GM18507 (cell line): ENCODE measurements at regions not wholly inside any gene's neighbourhood (a gene's known extent, or its start where the extent isn't known, plus 50 kb on each side); places are given as distances from the start of the nearest gene placed in this dataset.

ENCODE experiments used
- DNase-seq: peaks from one replicate; pipeline ENCODE4 v3.0.0; 2011; ENCODE audit warnings: low read depth; ENCODE audit not compliant: insufficient read length; ENCODE audit errors: extremely low spot score
- FAIRE-seq: peaks from 2 replicates; lab custom pipeline; 2011; peaks lifted over from hg19 to GRCh38; lab: Jason Lieb, UNC

DNA sequence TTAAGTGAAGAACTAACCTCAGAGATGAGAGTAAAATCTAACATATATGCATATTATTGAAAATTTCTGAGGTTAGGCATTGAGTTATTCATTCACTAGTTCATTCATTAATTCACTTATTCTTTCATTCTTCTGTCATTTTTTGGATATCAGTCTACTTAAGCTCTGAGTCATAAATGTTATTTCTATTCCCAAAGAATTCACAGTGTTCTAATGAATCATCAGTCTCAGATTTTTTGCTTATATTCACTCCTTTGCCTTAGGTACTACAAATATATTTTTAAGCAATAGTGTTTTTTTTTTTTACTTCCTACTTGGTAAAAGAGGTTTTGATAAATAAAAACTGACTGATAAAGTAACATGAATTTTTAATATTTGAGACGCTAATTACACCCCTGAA, 95.2 kb upstream of the DKK2 start:
- FAIRE-seq (no peak), DNase-seq (no peak)

DNA sequence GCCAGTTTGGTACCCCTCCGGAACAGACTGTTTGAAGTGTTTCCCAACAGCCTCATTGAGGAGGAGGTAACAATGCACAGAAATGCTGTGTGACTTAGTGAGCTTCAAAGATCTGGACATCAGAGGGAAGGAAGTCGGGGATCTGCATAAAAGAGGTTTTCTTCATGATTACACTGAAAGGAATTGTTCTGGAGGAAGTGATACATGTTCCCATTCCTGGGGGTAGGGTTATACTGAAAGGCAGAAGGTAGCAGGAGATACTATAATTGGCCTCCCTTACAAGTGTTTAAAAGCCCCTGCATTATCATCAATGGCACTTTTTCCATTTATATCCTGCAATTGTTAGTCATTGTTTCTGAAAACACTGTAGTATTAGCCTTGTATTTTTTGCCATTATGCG, 94.0 kb upstream of the DKK2 start:
- DNase-seq (no peak), FAIRE-seq (no peak)

DNA sequence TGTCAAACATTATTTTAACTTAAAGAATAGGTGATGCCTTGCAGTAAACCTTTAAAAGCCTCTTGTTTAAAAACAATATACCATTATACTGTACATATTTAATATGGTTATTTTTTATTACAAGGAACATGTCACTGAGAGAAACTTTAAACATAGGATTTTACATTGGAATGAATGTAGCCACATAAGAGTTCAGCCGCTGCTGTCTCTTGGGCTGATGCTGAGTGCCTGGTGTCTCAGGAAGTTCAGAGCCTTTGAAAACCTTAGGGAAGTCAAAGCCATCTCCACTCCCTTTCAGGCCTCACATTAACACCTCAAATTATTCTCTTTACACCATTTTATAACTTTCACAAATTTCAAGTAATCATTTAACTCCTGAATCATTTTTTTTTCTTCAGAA, 93.5 kb upstream of the DKK2 start:
- DNase-seq, result no peak
- no peak for FAIRE-seq

DNA sequence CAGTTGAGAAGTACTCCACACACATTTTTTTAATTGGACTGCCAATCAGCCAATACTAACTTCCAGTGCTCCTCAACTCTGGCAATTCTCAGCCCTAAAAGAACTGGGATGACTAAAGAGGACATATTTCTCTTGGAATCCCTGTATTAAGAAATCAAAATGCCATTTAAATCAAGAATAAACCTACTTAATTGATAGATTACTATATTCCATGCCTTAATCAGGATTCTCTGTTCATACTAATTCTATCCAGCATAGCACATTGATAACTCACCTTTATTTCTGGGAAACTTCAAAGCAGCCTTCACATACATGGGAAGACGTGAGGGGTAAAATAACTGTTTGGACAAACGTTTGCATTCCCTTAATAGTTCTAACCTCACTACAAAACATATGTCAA, 93.0 kb upstream of the DKK2 start:
- FAIRE-seq (no peak), DNase-seq (no peak)

DNA sequence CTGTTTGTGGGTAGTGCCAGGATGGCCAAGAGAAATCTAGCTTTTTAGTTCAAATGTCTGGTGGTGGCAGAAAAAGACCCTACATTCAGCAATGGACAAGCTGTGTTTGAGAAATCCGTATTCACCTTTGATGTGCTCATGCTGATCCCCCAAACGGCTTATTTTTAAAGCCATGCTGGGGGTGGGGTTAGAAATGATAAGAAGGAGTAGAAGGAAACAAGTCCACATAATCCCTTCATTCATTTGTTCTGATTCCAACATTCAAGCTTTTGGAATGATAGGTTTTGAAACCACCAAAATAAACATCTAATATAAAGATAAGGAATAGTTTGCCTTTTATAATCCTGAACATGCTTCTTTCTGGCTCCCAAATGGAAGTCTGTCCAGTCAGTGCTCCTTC, 92.0 kb upstream of the DKK2 start:
- FAIRE-seq (no peak), DNase-seq (no peak)

DNA sequence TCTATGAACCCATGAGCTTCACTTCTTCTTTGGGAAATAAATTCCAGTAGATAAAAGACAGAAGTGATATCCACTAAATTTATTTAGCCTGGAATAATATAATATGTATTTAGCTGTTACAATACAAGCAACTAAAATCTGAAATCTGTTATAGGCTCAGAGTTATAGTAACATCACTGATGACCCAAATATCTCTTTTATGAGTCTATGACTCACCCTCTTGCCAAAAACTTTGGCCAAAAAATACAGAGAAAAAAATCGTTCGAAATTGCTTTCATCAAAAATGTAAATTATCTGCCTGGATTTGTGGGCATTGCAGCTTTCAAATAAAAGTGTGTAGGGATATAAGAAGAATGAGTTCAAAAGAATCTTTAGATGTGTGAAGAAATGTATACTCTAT, 89.4 kb upstream of the DKK2 start:
- DNase-seq (no peak), FAIRE-seq (no peak)

DNA sequence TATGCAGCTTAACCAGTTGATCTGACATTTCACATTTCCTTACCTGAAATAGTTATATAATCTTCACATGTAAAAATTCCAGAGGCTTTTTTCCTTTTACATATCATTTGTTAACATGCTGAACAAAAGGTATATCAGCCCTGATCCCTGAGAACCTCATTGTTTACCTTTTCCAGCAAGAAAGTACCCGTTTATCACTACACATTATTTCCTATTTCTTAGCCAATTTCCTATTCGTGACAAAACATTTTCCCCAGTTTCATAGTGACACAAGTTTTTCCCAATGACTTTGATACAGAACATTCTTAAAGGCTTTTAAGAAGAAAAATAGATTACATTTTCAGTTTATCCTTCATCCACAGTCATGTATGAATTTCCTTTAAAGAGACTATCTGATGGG, 86.6 kb upstream of the DKK2 start:
- FAIRE-seq, result no peak

DNA sequence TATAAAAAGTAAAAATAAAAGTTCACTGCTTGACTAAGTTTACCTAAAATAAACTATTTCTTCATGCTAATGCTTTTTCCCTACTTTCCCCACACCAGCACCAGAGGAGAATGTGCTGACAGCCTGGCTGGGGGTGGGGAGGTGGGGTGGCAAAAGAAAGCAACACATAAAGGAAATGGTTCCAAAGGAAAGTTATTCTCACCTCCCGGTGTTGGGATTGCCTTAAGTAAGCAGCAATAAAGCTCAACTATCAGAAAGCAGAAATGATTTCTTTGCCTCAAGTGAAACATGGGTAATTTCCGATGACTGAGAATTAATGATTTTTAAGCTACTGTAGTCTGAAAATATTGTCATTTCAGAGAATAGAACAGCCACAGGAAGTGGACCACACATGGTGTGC, 84.5 kb upstream of the DKK2 start:
- DNase-seq (no peak), FAIRE-seq (no peak)

More for the DNA sequence above, 86.6 kb upstream of the DKK2 start:
- DNase-seq, result no peak

DNA sequence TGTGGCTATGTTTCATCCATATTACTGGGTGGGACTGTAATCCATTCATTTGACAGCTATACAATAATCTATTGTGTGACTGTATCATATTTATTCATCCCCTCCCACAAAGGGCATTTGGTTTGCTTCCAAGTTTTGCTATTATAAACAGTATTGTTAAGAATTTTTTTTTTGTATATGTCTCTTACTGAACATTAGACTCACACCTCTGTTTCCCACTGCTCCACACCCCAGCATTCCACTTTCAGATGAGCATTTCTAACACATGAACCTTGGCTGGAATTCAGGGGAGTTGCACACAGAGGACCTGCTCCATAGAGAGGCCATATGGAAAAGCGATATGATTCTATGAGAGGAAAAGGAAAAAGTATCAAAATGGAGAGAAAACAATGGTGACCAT, 81.6 kb upstream of the DKK2 start:
- FAIRE-seq, result no peak
- DNase-seq, result no peak

DNA sequence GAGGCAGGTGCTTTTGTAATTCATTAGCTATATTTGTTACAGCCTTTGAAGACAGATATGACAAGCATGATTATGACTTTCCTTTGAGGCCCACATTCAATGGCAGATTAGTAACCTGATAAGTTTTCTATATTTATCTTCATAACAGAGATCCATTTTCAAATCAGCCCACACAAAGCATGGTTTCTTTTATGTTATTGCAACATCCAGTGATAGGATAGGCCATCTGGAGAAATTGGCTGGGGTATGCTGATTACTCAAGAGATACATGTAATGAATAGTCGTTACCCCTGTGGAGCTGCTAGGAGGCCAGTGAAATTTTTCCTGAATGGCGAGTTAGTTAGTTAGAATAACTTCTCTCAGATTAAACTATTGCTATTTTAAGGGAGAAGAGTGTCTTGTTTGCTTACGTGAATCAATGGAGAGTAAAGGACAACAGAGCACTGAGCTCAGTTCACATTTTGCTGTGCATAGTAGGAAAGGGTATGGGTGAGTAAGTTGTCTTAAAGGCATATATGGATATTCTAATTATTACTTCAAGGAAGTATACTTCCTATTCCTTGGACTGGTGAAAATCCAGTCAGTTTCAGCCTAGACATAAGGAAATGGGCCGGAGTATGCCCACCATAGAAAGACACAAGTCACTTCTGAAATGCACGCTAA, 79.2 kb upstream of the DKK2 start:
- DNase-seq (no peak), FAIRE-seq (no peak)

DNA sequence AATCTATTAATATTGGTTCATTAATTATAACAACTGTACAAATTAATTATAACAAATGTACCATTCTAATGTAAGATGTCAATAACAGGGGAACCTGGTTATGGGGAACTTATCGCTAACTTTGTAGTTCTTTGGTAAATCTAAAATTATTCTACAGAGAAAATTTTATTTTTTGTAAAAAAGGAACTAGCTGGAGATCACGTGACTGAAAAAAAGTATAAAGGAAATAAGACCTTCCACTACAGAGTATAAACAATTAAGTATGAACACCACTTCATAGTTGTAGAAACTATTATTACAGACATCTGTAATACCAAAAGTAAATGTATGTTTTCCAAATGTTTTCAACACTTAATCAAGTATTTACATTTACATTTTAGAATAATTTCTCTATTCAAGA, 77.9 kb upstream of the DKK2 start:
- no peak for DNase-seq
- no peak for FAIRE-seq

DNA sequence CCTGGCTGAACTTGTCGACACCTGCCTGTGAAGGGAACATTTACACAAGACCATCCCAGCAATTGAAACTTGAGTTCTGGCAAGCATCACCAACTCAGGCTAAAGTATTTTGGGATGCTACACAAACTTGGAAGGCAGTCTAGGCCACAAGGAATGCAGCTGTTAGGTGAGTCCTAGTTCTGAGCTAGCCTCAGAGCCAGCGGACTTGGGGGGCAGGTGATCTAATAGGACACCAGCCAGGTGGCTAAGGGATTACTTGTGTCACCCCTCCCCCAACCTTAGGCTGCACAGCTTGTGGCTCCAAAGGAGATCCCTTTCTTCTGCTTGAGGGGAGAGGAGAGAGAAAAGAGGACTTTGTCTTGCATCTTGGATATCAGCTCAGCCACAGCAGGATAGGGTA, 62.3 kb upstream of the DKK2 start:
- FAIRE-seq, result no peak
- no peak for DNase-seq

DNA sequence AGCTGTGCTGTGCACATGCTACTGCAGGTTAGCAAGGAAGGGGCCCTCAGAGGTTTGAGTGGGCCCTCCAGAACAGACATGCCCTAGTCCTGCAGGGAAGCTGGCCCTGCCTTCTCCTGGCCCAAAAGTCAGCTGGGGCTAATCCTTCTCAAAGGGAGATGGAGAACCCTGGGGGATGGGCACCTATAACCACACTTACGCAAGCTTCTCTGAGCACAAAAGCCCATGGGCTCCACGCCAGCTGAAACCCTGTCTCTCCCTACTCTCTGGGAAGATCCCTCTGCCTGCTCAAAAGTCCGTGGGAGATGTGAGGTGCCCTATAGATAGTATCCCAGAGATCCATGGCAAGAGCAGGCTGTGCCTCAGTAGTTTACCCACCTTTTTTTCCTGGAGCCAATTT, 58.9 kb upstream of the DKK2 start:
- no peak for FAIRE-seq
- DNase-seq, result no peak

DNA sequence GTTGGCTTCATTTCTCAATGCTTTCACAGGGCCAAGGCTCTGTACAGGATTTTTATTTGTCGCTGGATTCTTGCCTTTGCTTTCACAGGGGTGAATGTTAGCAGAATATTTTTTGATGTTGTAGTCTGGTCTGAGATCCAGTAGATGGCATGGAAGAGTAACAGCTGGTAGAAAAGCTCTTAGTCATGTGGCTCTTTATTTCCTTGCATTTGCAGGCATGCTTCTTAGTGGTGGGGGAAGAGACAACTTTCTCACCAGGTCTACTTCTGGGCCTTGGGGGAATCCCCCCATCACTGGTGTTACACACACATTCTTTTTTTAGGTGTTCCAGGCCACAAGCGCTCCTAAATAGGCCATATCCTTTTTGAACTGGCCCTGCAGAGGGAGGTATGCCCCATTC, 58.2 kb upstream of the DKK2 start:
- FAIRE-seq (no peak), DNase-seq (no peak)
